ENCODE measurements at regions not wholly inside any gene's neighbourhood (a gene's known extent, or its start where the extent isn't known, plus 50 kb on each side); places are given as distances from the start of the nearest gene placed in this dataset.

- TF ChIP-seq, protein P1, sequence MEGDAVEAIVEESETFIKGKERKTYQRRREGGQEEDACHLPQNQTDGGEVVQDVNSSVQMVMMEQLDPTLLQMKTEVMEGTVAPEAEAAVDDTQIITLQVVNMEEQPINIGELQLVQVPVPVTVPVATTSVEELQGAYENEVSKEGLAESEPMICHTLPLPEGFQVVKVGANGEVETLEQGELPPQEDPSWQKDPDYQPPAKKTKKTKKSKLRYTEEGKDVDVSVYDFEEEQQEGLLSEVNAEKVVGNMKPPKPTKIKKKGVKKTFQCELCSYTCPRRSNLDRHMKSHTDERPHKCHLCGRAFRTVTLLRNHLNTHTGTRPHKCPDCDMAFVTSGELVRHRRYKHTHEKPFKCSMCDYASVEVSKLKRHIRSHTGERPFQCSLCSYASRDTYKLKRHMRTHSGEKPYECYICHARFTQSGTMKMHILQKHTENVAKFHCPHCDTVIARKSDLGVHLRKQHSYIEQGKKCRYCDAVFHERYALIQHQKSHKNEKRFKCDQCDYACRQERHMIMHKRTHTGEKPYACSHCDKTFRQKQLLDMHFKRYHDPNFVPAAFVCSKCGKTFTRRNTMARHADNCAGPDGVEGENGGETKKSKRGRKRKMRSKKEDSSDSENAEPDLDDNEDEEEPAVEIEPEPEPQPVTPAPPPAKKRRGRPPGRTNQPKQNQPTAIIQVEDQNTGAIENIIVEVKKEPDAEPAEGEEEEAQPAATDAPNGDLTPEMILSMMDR (IDR thresholded peaks at IDR 0.05) = no peak
- no peak for TF ChIP-seq POLR2A (IDR thresholded peaks at IDR 0.05)
Observed at GRCh38 chr15:98150084-98150483, 189.6 kb downstream of the ARRDC4 start.
